ENCODE measurements at regions not wholly inside any gene's neighbourhood (a gene's known extent, or its start where the extent isn't known, plus 50 kb on each side); places are given as distances from the start of the nearest gene placed in this dataset.

GRCh38 chr11:80388536-80388935 is 947.7 kb upstream of the TENM4 start:
- Histone ChIP-seq H3K9me3 (replicated peaks; ENCODE audit: control insufficient read depth, insufficient read depth, low read length) (no peaks in the 10 kb centered on the region), H3K79me2 (ENCODE audit: control insufficient read depth, insufficient read depth, low read length) (no peaks in the 10 kb centered on the region), H4K20me1 (ENCODE audit: control insufficient read depth, insufficient read depth) (no peaks in the 10 kb centered on the region), H3K36me3 (ENCODE audit: control insufficient read depth in 2 of 2, insufficient read depth in 2 of 2, low read length in 1 of 2) (no peaks in the 10 kb centered on the region), H3K27ac (ENCODE audit: control insufficient read depth, insufficient read depth) (no peak overlapping the region), H3K9ac (ENCODE audit: control insufficient read depth, insufficient read depth, low read length) (no peak overlapping the region), H3K4me1 (ENCODE audit: control insufficient read depth, insufficient read depth, low read length) (no peaks in the 10 kb centered on the region), H3K27me3 (replicated peaks in 1 of 2; ENCODE audit: control insufficient read depth in 2 of 2, insufficient read depth in 2 of 2, low read length in 1 of 2) (no peaks in the 10 kb centered on the region), H3K4me3 (no peak overlapping the region), H3K4me2 (ENCODE audit: control insufficient read depth, insufficient read depth) (no peak overlapping the region), H2AFZ (ENCODE audit: control insufficient read depth, low read depth, low read length) (no peak overlapping the region)
- ChIA-PET CTCF (no interaction called here), POLR2A (no interaction called here), SMC1A (ENCODE audit: uncharacterized antibody, unreplicated experiment) (no interaction called here), RAD21 (ENCODE audit: unreplicated experiment) (no interaction called here)
- no peak for FAIRE-seq
- no peak for DNase-seq (ENCODE audit: low read depth, low spot score)
- in situ Hi-C loops (cut with MboI) (no loop called here), intact Hi-C loops (cut with micrococcal nuclease; ENCODE audit: unreplicated experiment) (no loop called here)
- no TSS peak for BruUV-seq (replicated peaks)
- WGBS (ENCODE audit: insufficient coverage, insufficient replicate concordance, low lambda C conversion rate, missing lambda C conversion rate), result 23% methylated on average over 4 of the region's 4 CpGs
- no peak for ATAC-seq
- TF ChIP-seq ATF2 (IDR thresholded peaks at IDR 0.05; ENCODE audit: low read length), result no peak
- no peak for TF ChIP-seq BCLAF1 (IDR thresholded peaks at IDR 0.05)
- TF ChIP-seq PAX5 (IDR thresholded peaks at IDR 0.05; ENCODE audit: borderline replicate concordance, low read depth, low read length), result no peak
- no peak for TF ChIP-seq NFYB (IDR thresholded peaks at IDR 0.05; ENCODE audit: insufficient read depth, low read depth, low read length)
- TF ChIP-seq IRF4 (IDR thresholded peaks at IDR 0.05; ENCODE audit: low read depth, low read length), result no peak
- no peak for TF ChIP-seq MAX (IDR thresholded peaks at IDR 0.05; ENCODE audit: low read depth, low read length)
- TF ChIP-seq E2F8 (IDR thresholded peaks at IDR 0.05; ENCODE audit: low read depth, partially characterized antibody), result no peak
- no peak for TF ChIP-seq MEF2B (IDR thresholded peaks at IDR 0.05; ENCODE audit: partially characterized antibody, poor library complexity, severe bottlenecking)
- TF ChIP-seq MYB (IDR thresholded peaks at IDR 0.05; ENCODE audit: borderline replicate concordance, low read depth, low read length), result no peak
- no peak for TF ChIP-seq IRF3 (IDR thresholded peaks at IDR 0.05)
- no peak for TF ChIP-seq TARDBP (IDR thresholded peaks at IDR 0.05; ENCODE audit: borderline replicate concordance)
- no peak for TF ChIP-seq RBBP5 (conservative IDR thresholded peaks at IDR 0.05)
- no peak for TF ChIP-seq FOS (IDR thresholded peaks at IDR 0.05; ENCODE audit: borderline replicate concordance, extremely low read depth, insufficient read length)
- no peak for TF ChIP-seq ZSCAN29 (IDR thresholded peaks at IDR 0.05)
- TF ChIP-seq NKRF (conservative IDR thresholded peaks at IDR 0.05), result no peak
- no peak for TF ChIP-seq NR2F1 (conservative IDR thresholded peaks at IDR 0.05)
